Smooth muscle cell (in vitro differentiated cells): ENCODE measurements at regions not wholly inside any gene's neighbourhood (a gene's known extent, or its start where the extent isn't known, plus 50 kb on each side); places are given as distances from the start of the nearest gene placed in this dataset.

Experiments
- DNase-seq: peaks from one replicate; lab custom pipeline; 2025; ENCODE audit not compliant: unreplicated experiment; lab: John Stamatoyannopoulos, UW
- H2AFZ ChIP-seq: fragments of 200-600 bp; sonication (generic); 2 replicates; pipeline ENCODE4 v1.6.0; 2016; ENCODE audit warnings: antibody characterized with exemption, low read depth, mild to moderate bottlenecking
- H3F3A ChIP-seq: fragments of 200-600 bp; sonication (generic); 2 replicates; pipeline ENCODE4 v1.6.0; 2017; ENCODE audit warnings: antibody characterized with exemption, low read depth
- H3K27ac ChIP-seq: fragments of 200-600 bp; sonication (generic); 2 replicates; pipeline ENCODE4 v1.5.1; 2016; ENCODE audit warnings: low read depth, mild to moderate bottlenecking
- H3K27me3 ChIP-seq: fragments of 200-600 bp; sonication (generic); 2 replicates; pipeline ENCODE4 v1.6.1; 2016; ENCODE audit warnings: low read depth, mild to moderate bottlenecking
- H3K36me3 ChIP-seq: fragments of 200-600 bp; sonication (generic); 2 replicates; pipeline ENCODE4 v1.5.1; 2016; ENCODE audit warnings: low read depth
- H3K4me1 ChIP-seq: fragments of 200-600 bp; sonication (generic); 2 replicates; pipeline ENCODE4 v1.5.1; 2016; ENCODE audit warnings: low read depth
- H3K4me2 ChIP-seq: fragments of 200-600 bp; sonication (generic); 2 replicates; pipeline ENCODE4 v1.6.0; 2016; ENCODE audit warnings: mild to moderate bottlenecking
- H3K4me3 ChIP-seq: fragments of 200-600 bp; sonication (generic); 2 replicates; pipeline ENCODE4 v1.5.1; 2016; ENCODE audit warnings: mild to moderate bottlenecking
- H3K79me2 ChIP-seq: fragments of 200-600 bp; sonication (generic); 2 replicates; pipeline ENCODE4 v1.6.0; 2016; ENCODE audit warnings: low read depth, mild to moderate bottlenecking
- H3K9ac ChIP-seq: fragments of 200-600 bp; sonication (generic); 2 replicates; pipeline ENCODE4 v1.6.0; 2016; ENCODE audit warnings: low read depth
- H3K9me3 ChIP-seq: fragments of 200-600 bp; sonication (generic); replicated peaks from 2 replicates; pipeline ENCODE4 v1.5.1; 2016; ENCODE audit warnings: low read depth
- H4K20me1 ChIP-seq: fragments of 200-600 bp; sonication (generic); 2 replicates; pipeline ENCODE4 v1.6.0; 2016; ENCODE audit warnings: low read depth
- CTCF ChIP-seq: fragments of 200-600 bp; sonication (generic); IDR thresholded peaks from 2 replicates; pipeline ENCODE4 v1.5.1; 2017; ENCODE audit warnings: borderline replicate concordance, mild to moderate bottlenecking, antibody characterized with exemption; ENCODE audit not compliant: insufficient read depth, poor library complexity, severe bottlenecking
- whole genome bisulfite sequencing: methylation state at CpG from one replicate; pipeline ENCODE4 v1.1.7; 2016; ENCODE audit warnings: low lambda C conversion rate; 5-methylcytosine and 5-hydroxymethylcytosine counted together

- H3K36me3 ChIP-seq = no peaks in the 10 kb centered on the region
- H3K79me2 ChIP-seq = no peaks in the 10 kb centered on the region
- peak overlapping the region; percentile 67 for H3K27ac ChIP-seq
- no peaks in the 10 kb centered on the region for H4K20me1 ChIP-seq
- peaks cover 16% of the 10 kb centered on the region for H3K4me1 ChIP-seq
- 84% methylated on average over 2 of the region's 2 CpGs for WGBS
- H3K9me3 ChIP-seq = no peaks in the 10 kb centered on the region
- no peak overlapping the region for H3K9ac ChIP-seq
- peak overlapping the region; percentile 57 for H3K4me2 ChIP-seq
- no peaks in the 10 kb centered on the region for H3K27me3 ChIP-seq
- no peak for DNase-seq
- no peak for TF ChIP-seq CTCF
- H3F3A ChIP-seq = peaks cover 5% of the 10 kb centered on the region
- no peak overlapping the region for H3K4me3 ChIP-seq
- H2AFZ ChIP-seq = peak overlapping the region; percentile 56
These were observed 932.0 kb downstream of the TLE4 start for GRCh38 chr9:80503671-80504281.

GRCh38 chr9:80502306-80502705, 930.5 kb downstream of the TLE4 start:
- DNase-seq = no peak
- no peak overlapping the region for H3K9ac ChIP-seq
- H3K27ac ChIP-seq = peak overlapping the region; percentile 45
- no peaks in the 10 kb centered on the region for H3K27me3 ChIP-seq
- H3K36me3 ChIP-seq = no peaks in the 10 kb centered on the region
- H4K20me1 ChIP-seq = no peaks in the 10 kb centered on the region
- 73% methylated on average over 5 of the region's 5 CpGs for WGBS
- peaks cover 5% of the 10 kb centered on the region for H3F3A ChIP-seq
- H3K9me3 ChIP-seq = no peaks in the 10 kb centered on the region
- peaks cover 16% of the 10 kb centered on the region for H3K4me1 ChIP-seq
- no peak for TF ChIP-seq CTCF
- H3K4me3 ChIP-seq = no peak overlapping the region
- H3K79me2 ChIP-seq = no peaks in the 10 kb centered on the region
- H3K4me2 ChIP-seq = no peak overlapping the region
- no peak overlapping the region for H2AFZ ChIP-seq

- Histone ChIP-seq H3F3A (peaks cover 5% of the 10 kb centered on the region), H2AFZ (peak overlapping the region; percentile 13), H3K27ac (peak overlapping the region; percentile 45), H3K4me2 (peak overlapping the region; percentile 4), H4K20me1 (no peaks in the 10 kb centered on the region), H3K27me3 (no peaks in the 10 kb centered on the region), H3K79me2 (no peaks in the 10 kb centered on the region), H3K36me3 (no peaks in the 10 kb centered on the region), H3K9me3 (no peaks in the 10 kb centered on the region), H3K4me3 (no peak overlapping the region), H3K9ac (no peak overlapping the region), H3K4me1 (peaks cover 16% of the 10 kb centered on the region)
- WGBS = 35% methylated on average over 3 of the region's 3 CpGs
- no peak for DNase-seq
- TF ChIP-seq CTCF = no peak
These were observed 929.9 kb downstream of the TLE4 start for GRCh38 chr9:80501635-80502034.

GRCh38 chr9:80500300-80500699, 928.5 kb downstream of the TLE4 start:
- H4K20me1 ChIP-seq = no peaks in the 10 kb centered on the region
- no peak for TF ChIP-seq CTCF
- no peak overlapping the region for H3K9ac ChIP-seq

More at GRCh38 chr9:80500300-80500699, 928.5 kb downstream of the TLE4 start:
- Histone ChIP-seq H3K4me1 (peaks cover 16% of the 10 kb centered on the region), H3K9me3 (no peaks in the 10 kb centered on the region), H3F3A (peaks cover 5% of the 10 kb centered on the region), H3K27ac (no peak overlapping the region), H3K27me3 (no peaks in the 10 kb centered on the region), H3K36me3 (no peaks in the 10 kb centered on the region), H2AFZ (no peak overlapping the region), H3K4me3 (no peak overlapping the region), H3K79me2 (no peaks in the 10 kb centered on the region), H3K4me2 (no peak overlapping the region)
- 87% methylated on average over 4 of the region's 4 CpGs for WGBS
- DNase-seq = no peak
